ENCODE measurements at regions not wholly inside any gene's neighbourhood (a gene's known extent, or its start where the extent isn't known, plus 50 kb on each side); places are given as distances from the start of the nearest gene placed in this dataset.

- TF ChIP-seq CTCF (IDR thresholded peaks at IDR 0.05) (no peak), POLR2A (IDR thresholded peaks at IDR 0.05) (no peak)
Observed at GRCh38 chr10:76618641-76619040, 1019.0 kb downstream of the KCNMA1 start.
